HCT116 (cell line): ENCODE measurements at regions not wholly inside any gene's neighbourhood (a gene's known extent, or its start where the extent isn't known, plus 50 kb on each side); places are given as distances from the start of the nearest gene placed in this dataset.

Source experiments
- ATAC-seq: fragments of 200-7000 bp; cut with Tn5 transposase; 2 replicates; pipeline ENCODE4 v1.9.1; 2020; ENCODE audit warnings: mild to moderate bottlenecking, moderate library complexity
- BruUV-seq: library from RNA; stranded (reverse); fragments of 400-500 nt; replicated peaks from 2 replicates; lab custom pipeline; 2021; lab: Mats Ljungman, UMichigan
- CTCF ChIA-PET: fragments of 300-600 bp; sonication (Branson Sonifier 250); formaldehyde crosslinking; loops from one replicate; lab custom pipeline; 2021; ENCODE audit warnings: antibody characterized with exemption; lab: Charles Lee
- POLR2A ChIA-PET: fragments of 300-600, 350-600 bp; sonication (Branson Sonifier 250); formaldehyde crosslinking; loops from one replicate; lab custom pipeline; 2021; ENCODE audit warnings: antibody characterized with exemption; lab: Charles Lee
- RAD21 ChIA-PET, 2 experiments: fragments of 300-600 bp; sonication (Branson Sonifier 250); formaldehyde crosslinking; loops; one replicate each; lab custom pipeline; 2023; ENCODE audit warnings: low total read pairs in 2 of 2; ENCODE audit not compliant: uncharacterized antibody in 2 of 2, unreplicated experiment in 2 of 2, low non-redundant PET in 1 of 2; lab: Charles Lee
- DNase-seq: peaks from one replicate; pipeline ENCODE4 v3.0.0-alpha.2; 2010; ENCODE audit warnings: low read depth, low spot score
- H2AFZ ChIP-seq: fragments of 200-600 bp; shearing (Covaris generic), sonication (generic); 2 replicates; pipeline ENCODE4 v1.6.1; 2017; ENCODE audit warnings: low read depth, mixed run types, mixed read lengths, antibody characterized with exemption, low read length; ENCODE audit not compliant: poor library complexity, severe bottlenecking
- H3K27ac ChIP-seq: 2 replicates; pipeline ENCODE4 v1.5.1; 2012; ENCODE audit warnings: low read depth, low read length
- H3K27me3 ChIP-seq: fragments of 200-600 bp; sonication (generic); 2 replicates; pipeline ENCODE4 v1.6.1; 2016; ENCODE audit warnings: mixed run types, low read length, mixed read lengths; ENCODE audit not compliant: insufficient read depth
- H3K36me3 ChIP-seq, 2 experiments: fragments of 200-500 bp in 1 of 2; fragments of 200-600 bp in 1 of 2; sonication (Bioruptor generic) in 1 of 2; sonication (generic) in 1 of 2; 2 replicates each; pipeline versions ENCODE4 v1.5.1 to v1.6.1; 2014 to 2016; ENCODE audit warnings: low read length in 2 of 2, inconsistent platforms in 1 of 2, mixed read lengths in 1 of 2, mixed run types in 1 of 2; ENCODE audit not compliant: insufficient read depth in 2 of 2, control insufficient read depth in 1 of 2
- H3K4me1 ChIP-seq, 2 experiments: fragments of 200-600 bp in 1 of 2; sonication (generic) in 1 of 2; 2 replicates each; pipeline versions ENCODE4 v1.5.1 to v1.6.1; 2012 to 2017; ENCODE audit warnings: low read length in 2 of 2, inconsistent platforms in 1 of 2, mild to moderate bottlenecking in 1 of 2, mixed read lengths in 1 of 2, mixed run types in 1 of 2, moderate library complexity in 1 of 2; ENCODE audit not compliant: insufficient read depth in 2 of 2, control insufficient read depth in 1 of 2
- H3K4me2 ChIP-seq: fragments of 200-600 bp; sonication (generic); 2 replicates; pipeline ENCODE4 v1.6.1; 2017; ENCODE audit warnings: mixed run types, low read length, mixed read lengths
- H3K4me3 ChIP-seq, 2 experiments: fragments of 200-600 bp in 1 of 2; sonication (generic) in 1 of 2; replicated peaks in 1 of 2; 2 replicates each; pipeline ENCODE4 v1.5.1; 2011 to 2016; ENCODE audit warnings: low read length in 2 of 2, control low read depth in 1 of 2, low read depth in 1 of 2, mild to moderate bottlenecking in 1 of 2, mixed read lengths in 1 of 2, mixed run types in 1 of 2
- H3K79me2 ChIP-seq: fragments of 200-600 bp; sonication (generic); 2 replicates; pipeline ENCODE4 v1.6.1; 2017; ENCODE audit warnings: mild to moderate bottlenecking, mixed run types, low read length, moderate library complexity, mixed read lengths; ENCODE audit not compliant: insufficient read depth
- H3K9ac ChIP-seq: fragments of 200-600 bp; sonication (generic); 2 replicates; pipeline ENCODE4 v1.6.1; 2016; ENCODE audit warnings: low read length, mixed read lengths
- H3K9me2 ChIP-seq: fragments of 200-600 bp; sonication (generic), shearing (Covaris generic); 2 replicates; pipeline ENCODE4 v1.6.1; 2017; ENCODE audit warnings: mixed run types, mild to moderate bottlenecking, moderate library complexity; ENCODE audit not compliant: insufficient read depth
- H3K9me3 ChIP-seq, 2 experiments: fragments of 200-500 bp in 1 of 2; fragments of 200-600 bp in 1 of 2; sonication (Bioruptor generic) in 1 of 2; sonication (generic) in 1 of 2; 2 replicates each; pipeline ENCODE4 v1.6.1; 2014 to 2017; ENCODE audit warnings: low read length in 2 of 2, mixed read lengths in 2 of 2, inconsistent platforms in 1 of 2, low read depth in 1 of 2, mild to moderate bottlenecking in 1 of 2, mixed run types in 1 of 2, moderate library complexity in 1 of 2; ENCODE audit not compliant: control insufficient read depth in 1 of 2, insufficient read depth in 1 of 2
- H4K20me1 ChIP-seq: fragments of 200-600 bp; sonication (generic), shearing (Covaris generic); 2 replicates; pipeline ENCODE4 v1.6.1; 2017; ENCODE audit warnings: mixed run types, mild to moderate bottlenecking, moderate library complexity; ENCODE audit not compliant: insufficient read depth
- EZH2 ChIP-seq: fragments of 200-600 bp; sonication (generic); IDR thresholded peaks from 2 replicates; pipeline ENCODE4 v1.6.1; 2017; ENCODE audit warnings: antibody characterized with exemption, mixed run types
- EZH2phosphoT487 ChIP-seq: fragments of 200-600 bp; IDR thresholded peaks from 2 replicates; pipeline ENCODE4 v1.6.1; 2018; ENCODE audit warnings: antibody characterized with exemption, borderline replicate concordance
- FOSL1 ChIP-seq: IDR thresholded peaks from 2 replicates; pipeline ENCODE4 v1.6.1; 2012; ENCODE audit warnings: low read depth
- JUND ChIP-seq: IDR thresholded peaks from 2 replicates; pipeline ENCODE4 v1.6.1; 2012
- POLR2A ChIP-seq: IDR thresholded peaks from 2 replicates; pipeline ENCODE4 v1.7.0; 2011; ENCODE audit warnings: borderline replicate concordance; ENCODE audit not compliant: insufficient read depth, insufficient read length; ENCODE audit errors: extremely low read depth
- RAD21 ChIP-seq: IDR thresholded peaks from 2 replicates; pipeline ENCODE4 v1.6.1; 2012; ENCODE audit warnings: low read depth, mild to moderate bottlenecking
- SP1 ChIP-seq: IDR thresholded peaks from 2 replicates; pipeline ENCODE4 v1.6.1; 2012; ENCODE audit warnings: low read depth
- TCF7L2 ChIP-seq: IDR thresholded peaks from 2 replicates; pipeline ENCODE4 v1.7.0; 2011; ENCODE audit warnings: borderline replicate concordance, inconsistent platforms; ENCODE audit not compliant: insufficient read depth, insufficient read length; ENCODE audit errors: extremely low read depth
- ZFX ChIP-seq: fragments of 450-650 bp; IDR thresholded peaks from 2 replicates; pipeline ENCODE4 v1.6.1; 2017
- intact Hi-C: fragments of 100-400 bp; cut with micrococcal nuclease; formaldehyde crosslinking; loops from 2 replicates; pipeline ENCODE4 v1.10.0; 2022
- TF ChIP-seq, protein P1 (sequence below): IDR thresholded peaks from 2 replicates; pipeline ENCODE4 v1.6.1; 2012; ENCODE audit warnings: low read depth
- TF ChIP-seq, protein P2 (sequence below), 3 experiments: fragments of 200-600 bp in 1 of 3; sonication (generic) in 1 of 3; IDR thresholded peaks in 2 of 3; conservative IDR thresholded peaks in 1 of 3; 2 replicates each; pipeline ENCODE4 v1.5.1; 2012 to 2017; ENCODE audit warnings: low read depth in 2 of 3, low read length in 2 of 3, antibody characterized with exemption in 1 of 3, borderline replicate concordance in 1 of 3, control low read depth in 1 of 3, mild to moderate bottlenecking in 1 of 3, mixed read lengths in 1 of 3, mixed run types in 1 of 3, moderate library complexity in 1 of 3; ENCODE audit not compliant: insufficient read depth in 1 of 3
- TF ChIP-seq, protein P3 (sequence below): IDR thresholded peaks from 2 replicates; pipeline ENCODE4 v1.6.1; 2012
- TF ChIP-seq, protein P4 (sequence below): IDR thresholded peaks from 2 replicates; pipeline ENCODE4 v1.6.1; 2011; ENCODE audit warnings: mild to moderate bottlenecking, low read length, moderate library complexity; ENCODE audit not compliant: insufficient replicate concordance; ENCODE audit errors: extremely low read depth

DNA sequence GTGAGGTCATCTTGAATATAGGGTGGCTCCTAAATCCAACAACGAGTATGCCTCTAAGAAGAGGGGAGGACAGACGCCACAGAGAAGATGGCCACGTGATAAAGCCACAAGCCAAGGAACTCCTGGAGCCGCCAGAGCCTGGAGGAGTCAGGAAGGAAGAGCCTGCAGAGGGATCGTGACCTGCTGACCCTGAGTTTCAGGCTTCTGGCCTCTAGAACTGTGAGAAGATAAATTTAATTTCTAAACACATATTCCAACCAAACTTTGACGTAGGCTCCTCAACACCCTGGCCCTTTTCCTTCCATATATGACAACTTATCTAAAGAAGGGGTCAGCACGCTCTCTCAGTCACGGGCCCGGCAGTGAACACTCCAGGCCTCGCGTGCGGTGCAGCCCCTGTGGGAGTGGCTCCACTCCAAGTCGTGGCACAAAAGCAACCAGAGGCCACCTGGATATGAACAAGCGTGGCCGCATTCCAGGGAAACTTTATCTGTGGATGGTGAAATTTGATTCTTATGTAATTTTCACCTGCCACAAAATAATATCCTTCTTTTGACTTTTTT, 138.6 kb upstream of the AJAP1 start:
- Histone ChIP-seq H3K27me3 (no peaks in the 10 kb centered on the region), H2AFZ (no peak overlapping the region), H3K9me2 (no peaks in the 10 kb centered on the region), H3K4me2 (no peak overlapping the region), H3K9me3 (no peaks in the 10 kb centered on the region; a peak in 1 of 4 replicates), H3K36me3 (no peaks in the 10 kb centered on the region), H3K9ac (no peak overlapping the region), H3K4me3 (no peak overlapping the region), H4K20me1 (no peaks in the 10 kb centered on the region), H3K27ac (no peak overlapping the region), H3K4me1 (no peaks in the 10 kb centered on the region), H3K79me2 (no peaks in the 10 kb centered on the region)
- BruUV-seq = no TSS peak
- ChIA-PET RAD21 (no interaction called here), CTCF (no interaction called here), POLR2A (no interaction called here)
- ATAC-seq = no peak
- TF ChIP-seq TCF7L2 (no peak), FOSL1 (no peak), RAD21 (no peak), SP1 (no peak), ZFX (no peak)
- no peak for DNase-seq
- intact Hi-C loops = no loop called here

DNA sequence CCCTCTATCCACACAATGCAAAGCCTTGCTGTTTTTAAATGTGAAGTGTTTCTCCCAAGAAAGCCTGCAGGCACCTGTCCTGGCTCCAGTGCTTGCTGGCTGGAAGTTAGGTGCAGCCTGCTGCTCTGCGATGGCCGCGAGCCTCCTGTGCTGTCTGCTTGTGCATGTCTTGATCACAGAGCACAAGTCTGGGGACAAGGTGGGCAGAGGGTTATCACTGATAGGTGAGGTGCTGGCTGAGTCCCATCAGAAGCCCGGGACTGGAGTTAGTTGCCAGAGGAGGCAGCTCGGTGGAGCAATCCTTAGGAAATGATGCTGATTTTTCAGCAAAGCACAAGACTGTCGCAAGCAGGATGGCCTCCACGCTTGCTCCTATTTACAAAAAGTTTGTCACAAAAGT, 137.8 kb upstream of the AJAP1 start:
- Histone ChIP-seq H2AFZ (no peak overlapping the region), H3K9me3 (no peaks in the 10 kb centered on the region; a peak in 1 of 4 replicates), H3K4me3 (no peak overlapping the region), H3K27ac (no peak overlapping the region), H3K27me3 (no peaks in the 10 kb centered on the region), H4K20me1 (no peaks in the 10 kb centered on the region), H3K9ac (no peak overlapping the region), H3K79me2 (no peaks in the 10 kb centered on the region), H3K4me1 (no peaks in the 10 kb centered on the region), H3K36me3 (no peaks in the 10 kb centered on the region), H3K4me2 (no peak overlapping the region), H3K9me2 (no peaks in the 10 kb centered on the region)
- RAD21 ChIA-PET = no interaction called here
- intact Hi-C loops = no loop called here
- ATAC-seq (no peak), DNase-seq (no peak)
- no TSS peak for BruUV-seq
- POLR2A ChIA-PET = no interaction called here
- CTCF ChIA-PET = no interaction called here
- TF ChIP-seq EZH2 = no peak
- TF ChIP-seq, protein P1, sequence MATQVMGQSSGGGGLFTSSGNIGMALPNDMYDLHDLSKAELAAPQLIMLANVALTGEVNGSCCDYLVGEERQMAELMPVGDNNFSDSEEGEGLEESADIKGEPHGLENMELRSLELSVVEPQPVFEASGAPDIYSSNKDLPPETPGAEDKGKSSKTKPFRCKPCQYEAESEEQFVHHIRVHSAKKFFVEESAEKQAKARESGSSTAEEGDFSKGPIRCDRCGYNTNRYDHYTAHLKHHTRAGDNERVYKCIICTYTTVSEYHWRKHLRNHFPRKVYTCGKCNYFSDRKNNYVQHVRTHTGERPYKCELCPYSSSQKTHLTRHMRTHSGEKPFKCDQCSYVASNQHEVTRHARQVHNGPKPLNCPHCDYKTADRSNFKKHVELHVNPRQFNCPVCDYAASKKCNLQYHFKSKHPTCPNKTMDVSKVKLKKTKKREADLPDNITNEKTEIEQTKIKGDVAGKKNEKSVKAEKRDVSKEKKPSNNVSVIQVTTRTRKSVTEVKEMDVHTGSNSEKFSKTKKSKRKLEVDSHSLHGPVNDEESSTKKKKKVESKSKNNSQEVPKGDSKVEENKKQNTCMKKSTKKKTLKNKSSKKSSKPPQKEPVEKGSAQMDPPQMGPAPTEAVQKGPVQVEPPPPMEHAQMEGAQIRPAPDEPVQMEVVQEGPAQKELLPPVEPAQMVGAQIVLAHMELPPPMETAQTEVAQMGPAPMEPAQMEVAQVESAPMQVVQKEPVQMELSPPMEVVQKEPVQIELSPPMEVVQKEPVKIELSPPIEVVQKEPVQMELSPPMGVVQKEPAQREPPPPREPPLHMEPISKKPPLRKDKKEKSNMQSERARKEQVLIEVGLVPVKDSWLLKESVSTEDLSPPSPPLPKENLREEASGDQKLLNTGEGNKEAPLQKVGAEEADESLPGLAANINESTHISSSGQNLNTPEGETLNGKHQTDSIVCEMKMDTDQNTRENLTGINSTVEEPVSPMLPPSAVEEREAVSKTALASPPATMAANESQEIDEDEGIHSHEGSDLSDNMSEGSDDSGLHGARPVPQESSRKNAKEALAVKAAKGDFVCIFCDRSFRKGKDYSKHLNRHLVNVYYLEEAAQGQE = no peak
- TF ChIP-seq, protein P2, sequence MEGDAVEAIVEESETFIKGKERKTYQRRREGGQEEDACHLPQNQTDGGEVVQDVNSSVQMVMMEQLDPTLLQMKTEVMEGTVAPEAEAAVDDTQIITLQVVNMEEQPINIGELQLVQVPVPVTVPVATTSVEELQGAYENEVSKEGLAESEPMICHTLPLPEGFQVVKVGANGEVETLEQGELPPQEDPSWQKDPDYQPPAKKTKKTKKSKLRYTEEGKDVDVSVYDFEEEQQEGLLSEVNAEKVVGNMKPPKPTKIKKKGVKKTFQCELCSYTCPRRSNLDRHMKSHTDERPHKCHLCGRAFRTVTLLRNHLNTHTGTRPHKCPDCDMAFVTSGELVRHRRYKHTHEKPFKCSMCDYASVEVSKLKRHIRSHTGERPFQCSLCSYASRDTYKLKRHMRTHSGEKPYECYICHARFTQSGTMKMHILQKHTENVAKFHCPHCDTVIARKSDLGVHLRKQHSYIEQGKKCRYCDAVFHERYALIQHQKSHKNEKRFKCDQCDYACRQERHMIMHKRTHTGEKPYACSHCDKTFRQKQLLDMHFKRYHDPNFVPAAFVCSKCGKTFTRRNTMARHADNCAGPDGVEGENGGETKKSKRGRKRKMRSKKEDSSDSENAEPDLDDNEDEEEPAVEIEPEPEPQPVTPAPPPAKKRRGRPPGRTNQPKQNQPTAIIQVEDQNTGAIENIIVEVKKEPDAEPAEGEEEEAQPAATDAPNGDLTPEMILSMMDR (IDR thresholded peaks at IDR 0.05 in 2 of 3, conservative IDR thresholded peaks at IDR 0.05 in 1 of 3; ENCODE audit: borderline replicate concordance in 1 of 3, insufficient read depth in 1 of 3, low read depth in 2 of 3, low read length in 2 of 3) = no peak
- TF ChIP-seq EZH2phosphoT487 = no peak
- TF ChIP-seq POLR2A = no peak
- TF ChIP-seq, protein P3, sequence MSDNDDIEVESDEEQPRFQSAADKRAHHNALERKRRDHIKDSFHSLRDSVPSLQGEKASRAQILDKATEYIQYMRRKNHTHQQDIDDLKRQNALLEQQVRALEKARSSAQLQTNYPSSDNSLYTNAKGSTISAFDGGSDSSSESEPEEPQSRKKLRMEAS = no peak
- TF ChIP-seq, protein P4, sequence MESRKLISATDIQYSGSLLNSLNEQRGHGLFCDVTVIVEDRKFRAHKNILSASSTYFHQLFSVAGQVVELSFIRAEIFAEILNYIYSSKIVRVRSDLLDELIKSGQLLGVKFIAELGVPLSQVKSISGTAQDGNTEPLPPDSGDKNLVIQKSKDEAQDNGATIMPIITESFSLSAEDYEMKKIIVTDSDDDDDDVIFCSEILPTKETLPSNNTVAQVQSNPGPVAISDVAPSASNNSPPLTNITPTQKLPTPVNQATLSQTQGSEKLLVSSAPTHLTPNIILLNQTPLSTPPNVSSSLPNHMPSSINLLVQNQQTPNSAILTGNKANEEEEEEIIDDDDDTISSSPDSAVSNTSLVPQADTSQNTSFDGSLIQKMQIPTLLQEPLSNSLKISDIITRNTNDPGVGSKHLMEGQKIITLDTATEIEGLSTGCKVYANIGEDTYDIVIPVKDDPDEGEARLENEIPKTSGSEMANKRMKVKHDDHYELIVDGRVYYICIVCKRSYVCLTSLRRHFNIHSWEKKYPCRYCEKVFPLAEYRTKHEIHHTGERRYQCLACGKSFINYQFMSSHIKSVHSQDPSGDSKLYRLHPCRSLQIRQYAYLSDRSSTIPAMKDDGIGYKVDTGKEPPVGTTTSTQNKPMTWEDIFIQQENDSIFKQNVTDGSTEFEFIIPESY = no peak
- TF ChIP-seq JUND = no peak
- no peak for TF ChIP-seq TCF7L2
